H1 (cell line): ENCODE measurements at regions not wholly inside any gene's neighbourhood (a gene's known extent, or its start where the extent isn't known, plus 50 kb on each side); places are given as distances from the start of the nearest gene placed in this dataset.

Source experiments
- CTCF ChIP-seq, 3 experiments: IDR thresholded peaks; 1 replicate in 2 of 3; 2 replicates in 1 of 3; pipeline versions ENCODE4 v1.5.1 to v1.6.1; 2011; ENCODE audit warnings: low read length in 3 of 3, mild to moderate bottlenecking in 3 of 3, inconsistent platforms in 2 of 3, low read depth in 1 of 3, moderate library complexity in 1 of 3; ENCODE audit not compliant: insufficient read depth in 1 of 3; ENCODE audit errors: control extremely low read depth in 1 of 3
- EP300 ChIP-seq, 2 experiments: IDR thresholded peaks; 1 replicate in 1 of 2; 2 replicates in 1 of 2; pipeline ENCODE4 v1.6.1; 2011 to 2012; ENCODE audit warnings: low read depth in 2 of 2, low read length in 2 of 2, mild to moderate bottlenecking in 2 of 2, borderline replicate concordance in 1 of 2, inconsistent platforms in 1 of 2, moderate library complexity in 1 of 2
- EZH2 ChIP-seq: fragments of 200-600 bp; sonication (generic); IDR thresholded peaks from 2 replicates; pipeline ENCODE4 v1.7.1; 2012; ENCODE audit warnings: low read depth, mild to moderate bottlenecking, moderate library complexity, low read length, inconsistent platforms; ENCODE audit not compliant: severe bottlenecking
- GTF2F1 ChIP-seq: IDR thresholded peaks from 2 replicates; pipeline ENCODE4 v1.6.1; 2012; ENCODE audit warnings: low read depth, low read length, improper control_type of control experiment, borderline replicate concordance
- POLR2A ChIP-seq, 2 experiments: IDR thresholded peaks; 1 replicate in 1 of 2; 2 replicates in 1 of 2; pipeline ENCODE4 v1.6.1; 2011; ENCODE audit warnings: low read depth in 2 of 2, low read length in 2 of 2, mild to moderate bottlenecking in 2 of 2; ENCODE audit errors: control extremely low read depth in 1 of 2
- RFX5 ChIP-seq: IDR thresholded peaks from 2 replicates; pipeline ENCODE4 v1.6.1; 2011; ENCODE audit warnings: low read depth, low read length, improper control_type of control experiment, borderline replicate concordance

GRCh38 chr3:164539215-164539614, 539.1 kb downstream of the SI start:
- TF ChIP-seq GTF2F1, result no peak
- TF ChIP-seq POLR2A (IDR thresholded peaks at IDR 0.05; ENCODE audit: control extremely low read depth in 1 of 2, low read depth in 2 of 2, low read length in 2 of 2), result no peak
- no peak for TF ChIP-seq RFX5
- no peak for TF ChIP-seq EZH2
- TF ChIP-seq EP300 (IDR thresholded peaks at IDR 0.05; ENCODE audit: borderline replicate concordance in 1 of 2, low read depth in 2 of 2, low read length in 2 of 2), result no peak
- no peak for TF ChIP-seq CTCF (IDR thresholded peaks at IDR 0.05; ENCODE audit: control extremely low read depth in 1 of 3, insufficient read depth in 1 of 3, low read depth in 1 of 3, low read length in 3 of 3)
